ENCODE measurements at regions not wholly inside any gene's neighbourhood (a gene's known extent, or its start where the extent isn't known, plus 50 kb on each side); places are given as distances from the start of the nearest gene placed in this dataset.
A peak's percentile ranks its signal among the peaks of the same experiment; 100 is the strongest.
"Not testable (repeated sequence)": the region's sequence is repeated elsewhere in the genome, so short reads cannot be mapped to it uniquely, and the experiment has no call there.

GRCh38 chr9:30243467-30243866 lies 2141.0 kb upstream of the ACO1 start:
- DNase-seq, result no peak

- DNase-seq, result peak; percentile 48 to 74
Observed at GRCh38 chr9:30244877-30245276, 2139.6 kb upstream of the ACO1 start.

- no peak for DNase-seq
Observed at GRCh38 chr9:30250872-30251271, 2133.6 kb upstream of the ACO1 start.

GRCh38 chr9:30258094-30258493 lies 2126.3 kb upstream of the ACO1 start:
- no peak for DNase-seq

GRCh38 chr9:30280229-30280900 lies 2104.1 kb upstream of the ACO1 start:
- peak; percentile 45 to 63 for DNase-seq

GRCh38 chr9:30289435-30289834 lies 2095.0 kb upstream of the ACO1 start:
- DNase-seq, result no peak

- peak; percentile 36 to 56 for DNase-seq
Observed at GRCh38 chr9:30292026-30292425, 2092.4 kb upstream of the ACO1 start.

- DNase-seq, result no peak
Observed at GRCh38 chr9:30293231-30293630, 2091.2 kb upstream of the ACO1 start.

- DNase-seq, result no peak
Observed at GRCh38 chr9:30299126-30299780, 2085.2 kb upstream of the ACO1 start.

- DNase-seq, result peak; percentile 92 to 94
Observed at GRCh38 chr9:30301271-30301963, 2083.0 kb upstream of the ACO1 start.

- no peak for DNase-seq
Observed at GRCh38 chr9:30310711-30311110, 2073.7 kb upstream of the ACO1 start.

GRCh38 chr9:30329431-30329830 lies 2055.0 kb upstream of the ACO1 start:
- no peak for DNase-seq

- no peak for DNase-seq
Observed at GRCh38 chr9:30348904-30349303, 2035.5 kb upstream of the ACO1 start.

GRCh38 chr9:30349526-30350513 lies 2034.6 kb upstream of the ACO1 start:
- DNase-seq, result no peak

GRCh38 chr9:30356221-30356620 lies 2028.2 kb upstream of the ACO1 start:
- no peak for DNase-seq

- no peak for DNase-seq
Observed at GRCh38 chr9:30362373-30362772, 2022.1 kb upstream of the ACO1 start.

- not testable (repeated sequence) for DNase-seq
Observed at GRCh38 chr9:30366140-30366539, 2018.3 kb upstream of the ACO1 start.

- no peak for DNase-seq
Observed at GRCh38 chr9:30382271-30382670, 2002.2 kb upstream of the ACO1 start.

- DNase-seq, result no peak
Observed at GRCh38 chr9:30410273-30410672, 1974.2 kb upstream of the ACO1 start.

- DNase-seq, result no peak
Observed at GRCh38 chr9:30411571-30411970, 1972.9 kb upstream of the ACO1 start.

GRCh38 chr9:30459156-30459555 lies 1925.3 kb upstream of the ACO1 start:
- DNase-seq, result no peak

- no peak for DNase-seq
Observed at GRCh38 chr9:30476826-30477225, 1907.6 kb upstream of the ACO1 start.

- DNase-seq, result no peak
Observed at GRCh38 chr9:30478684-30479083, 1905.8 kb upstream of the ACO1 start.
